GM12878 (cell line): ENCODE measurements at regions not wholly inside any gene's neighbourhood (a gene's known extent, or its start where the extent isn't known, plus 50 kb on each side); places are given as distances from the start of the nearest gene placed in this dataset.
"Not testable (repeated sequence)": the region's sequence is repeated elsewhere in the genome, so short reads cannot be mapped to it uniquely, and the experiment has no call there.

Experiments used
- ATAC-seq: fragments of 200-7000 bp; cut with Tn5 transposase; 3 replicates; pipeline ENCODE4 v1.9.1; 2020; ENCODE audit warnings: mild to moderate bottlenecking, moderate library complexity
- BruUV-seq: library from RNA; stranded (reverse); fragments of 400-500 nt; replicated peaks from 2 replicates; lab custom pipeline; 2021; lab: Mats Ljungman, UMichigan
- CTCF ChIA-PET: fragments of 300-600 bp; sonication (Branson Sonifier 250); formaldehyde crosslinking; extraction: SDS; loops from one replicate; lab custom pipeline; 2021; ENCODE audit warnings: inconsistent platforms; lab: Yijun Ruan, JAX
- POLR2A ChIA-PET: fragments of 350-600 bp; formaldehyde crosslinking; extraction: SDS; loops from one replicate; lab custom pipeline; 2021; ENCODE audit warnings: inconsistent platforms; lab: Charles Lee
- RAD21 ChIA-PET: fragments of 300-600 bp; sonication (Branson Sonifier 250); formaldehyde crosslinking; loops from one replicate; lab custom pipeline; 2023; ENCODE audit warnings: antibody characterized with exemption; ENCODE audit not compliant: unreplicated experiment; lab: Charles Lee
- SMC1A ChIA-PET: fragments of 300-600 bp; sonication (Branson Sonifier 250); formaldehyde crosslinking; loops from one replicate; lab custom pipeline; 2023; ENCODE audit not compliant: unreplicated experiment, uncharacterized antibody; lab: Charles Lee
- DNase-seq: peaks from one replicate; pipeline ENCODE4 v3.0.0-alpha.2; 2011; ENCODE audit warnings: low read depth, low spot score
- FAIRE-seq: peaks from 3 replicates; lab custom pipeline; 2011; peaks lifted over from hg19 to GRCh38; lab: Jason Lieb, UNC
- H2AFZ ChIP-seq: 2 replicates; pipeline ENCODE4 v1.6.0; 2011; ENCODE audit warnings: low read depth, low read length, control low read depth; ENCODE audit not compliant: control insufficient read depth
- H3K27ac ChIP-seq: 2 replicates; pipeline ENCODE4 v1.5.1; 2011; ENCODE audit warnings: control low read depth; ENCODE audit not compliant: control insufficient read depth, insufficient read depth
- H3K27me3 ChIP-seq, 2 experiments: replicated peaks in 1 of 2; 2 replicates each; pipeline versions ENCODE4 v1.6.0 to v1.6.1; 2011; ENCODE audit warnings: low read length in 1 of 2; ENCODE audit not compliant: control insufficient read depth in 2 of 2, insufficient read depth in 2 of 2
- H3K36me3 ChIP-seq, 2 experiments: 2 replicates each; pipeline ENCODE4 v1.5.1; 2011; ENCODE audit warnings: low read length in 1 of 2; ENCODE audit not compliant: control insufficient read depth in 2 of 2, insufficient read depth in 2 of 2
- H3K4me1 ChIP-seq: 2 replicates; pipeline ENCODE4 v1.6.1; 2011; ENCODE audit warnings: mild to moderate bottlenecking, low read length, moderate library complexity, mixed read lengths; ENCODE audit not compliant: control insufficient read depth, insufficient read depth
- H3K4me2 ChIP-seq: 2 replicates; pipeline ENCODE4 v1.6.0; 2011; ENCODE audit warnings: control low read depth; ENCODE audit not compliant: control insufficient read depth, insufficient read depth
- H3K4me3 ChIP-seq: fragments of 200-600 bp; sonication (generic); 2 replicates; pipeline ENCODE4 v1.5.1; 2016
- H3K79me2 ChIP-seq: 2 replicates; pipeline ENCODE4 v1.6.0; 2011; ENCODE audit warnings: low read length; ENCODE audit not compliant: control insufficient read depth, insufficient read depth
- H3K9ac ChIP-seq: 2 replicates; pipeline ENCODE4 v1.8.0; 2011; ENCODE audit warnings: low read length, control low read depth, mixed read lengths; ENCODE audit not compliant: control insufficient read depth, insufficient read depth
- H3K9me3 ChIP-seq: replicated peaks from 3 replicates; pipeline ENCODE4 v1.5.1; 2011; ENCODE audit warnings: mild to moderate bottlenecking, low read length; ENCODE audit not compliant: control insufficient read depth, insufficient read depth
- H4K20me1 ChIP-seq: 2 replicates; pipeline ENCODE4 v1.6.0; 2011; ENCODE audit not compliant: control insufficient read depth, insufficient read depth
- BCLAF1 ChIP-seq: fragments of 450-650 bp; IDR thresholded peaks from 2 replicates; pipeline ENCODE4 v1.6.1; 2017; ENCODE audit warnings: antibody characterized with exemption, mild to moderate bottlenecking, moderate library complexity
- E2F4 ChIP-seq: IDR thresholded peaks from 2 replicates; pipeline ENCODE4 v1.6.1; 2012; ENCODE audit warnings: low read depth, low read length, improper control_type of control experiment
- IKZF2 ChIP-seq, 2 experiments: fragments of 450-650 bp; IDR thresholded peaks; 2 replicates each; pipeline ENCODE4 v1.6.1; 2017; ENCODE audit warnings: mild to moderate bottlenecking in 2 of 2, moderate library complexity in 2 of 2
- PML ChIP-seq: IDR thresholded peaks from 2 replicates; pipeline ENCODE4 v1.6.1; 2012; ENCODE audit warnings: low read length, inconsistent platforms
- TARDBP ChIP-seq: IDR thresholded peaks from 2 replicates; pipeline ENCODE4 v1.6.1; 2016; ENCODE audit warnings: borderline replicate concordance
- WGBS: methylation state at CpG from one replicate; pipeline ENCODE4 v1.1.6; 2016; ENCODE audit warnings: low lambda C conversion rate; ENCODE audit not compliant: insufficient replicate concordance, insufficient coverage; ENCODE audit errors: missing lambda C conversion rate; 5-methylcytosine and 5-hydroxymethylcytosine counted together
- in situ Hi-C: fragments of 300-500 bp; cut with MboI; formaldehyde crosslinking; loops from 9 replicates; pipeline ENCODE4 v1.14.3; 2018; ENCODE audit warnings: mixed read lengths
- intact Hi-C: fragments of 100-400 bp; cut with micrococcal nuclease; formaldehyde crosslinking; loops from one replicate; pipeline ENCODE4 v1.14.2; 2022; ENCODE audit not compliant: unreplicated experiment

- ATAC-seq (no peak), DNase-seq (no peak), FAIRE-seq (no peak)
- no peaks in the 10 kb centered on the region for H3K36me3 ChIP-seq
- intact Hi-C loops, result no loop called here
- H3K27ac ChIP-seq, result no peak overlapping the region
- no peak overlapping the region for H3K9ac ChIP-seq
- SMC1A ChIA-PET, result interaction anchor here (0.9 to 1.9 kb wide), 4 partner anchors 11 to 17 kb away, joined by 3 to 6 read pairs (median 4); no protein-coding TSS in a partner anchor
- CTCF ChIA-PET, result interaction anchor here (1.3 kb wide), 1 partner anchor 132 kb away, joined by 4 read pairs; no protein-coding TSS in a partner anchor
- no peaks in the 10 kb centered on the region for H3K79me2 ChIP-seq
- no peak overlapping the region for H3K4me3 ChIP-seq
- in situ Hi-C loops, result no loop called here
- H3K27me3 ChIP-seq, result no peaks in the 10 kb centered on the region; a peak in 1 of 4 replicates
- WGBS, result 50% methylated on average over 3 of the region's 3 CpGs
- BruUV-seq, result no TSS peak
- H3K4me1 ChIP-seq, result no peaks in the 10 kb centered on the region
- RAD21 ChIA-PET, result no interaction called here
- POLR2A ChIA-PET, result interaction anchor here (0.9 kb wide), 1 partner anchor 9 kb away, joined by 3 read pairs; no protein-coding TSS in a partner anchor
- no peak overlapping the region for H3K4me2 ChIP-seq
- peaks cover 3% of the 10 kb centered on the region; the same call in 2 of the 3 replicates for H3K9me3 ChIP-seq
- no peak overlapping the region for H2AFZ ChIP-seq
- H4K20me1 ChIP-seq, result no peaks in the 10 kb centered on the region
- TF ChIP-seq TARDBP (no peak), IKZF2 (IDR thresholded peaks at IDR 0.05) (no peak), PML (no peak), BCLAF1 (no peak), E2F4 (no peak)
Observed at GRCh38 chr12:89192429-89192828, 159.9 kb downstream of the DUSP6 start.

- H2AFZ ChIP-seq, H3K27me3 ChIP-seq, POLR2A ChIA-PET, H3K79me2 ChIP-seq, H3K9me3 ChIP-seq, BruUV-seq, in situ Hi-C loops, H3K4me3 ChIP-seq, RAD21 ChIA-PET, DNase-seq, SMC1A ChIA-PET, FAIRE-seq, H3K4me1 ChIP-seq, H3K36me3 ChIP-seq, CTCF ChIA-PET, intact Hi-C loops, ATAC-seq, H3K4me2 ChIP-seq, H3K9ac ChIP-seq, H4K20me1 ChIP-seq, H3K27ac ChIP-seq: not testable (repeated sequence)
Observed at GRCh38 chr12:89191597-89191996, 160.7 kb downstream of the DUSP6 start.
